GM12865 (cell line): ENCODE measurements at regions not wholly inside any gene's neighbourhood (a gene's known extent, or its start where the extent isn't known, plus 50 kb on each side); places are given as distances from the start of the nearest gene placed in this dataset.
"Not testable (repeated sequence)": the region's sequence is repeated elsewhere in the genome, so short reads cannot be mapped to it uniquely, and the experiment has no call there.

Experiments
- DNase-seq: peaks from one replicate; pipeline ENCODE4 v3.0.0; 2010; ENCODE audit warnings: low read depth
- H3K4me3 ChIP-seq: 2 replicates; pipeline ENCODE4 v1.5.1; 2011; ENCODE audit warnings: mild to moderate bottlenecking, low read depth, low read length, control low read depth
- TF ChIP-seq, protein P1 (sequence below): IDR thresholded peaks from 2 replicates; pipeline ENCODE4 v1.5.1; 2011; ENCODE audit warnings: low read length, control low read depth, low read depth, inconsistent platforms; ENCODE audit not compliant: insufficient read depth; ENCODE audit errors: missing control alignments

GRCh38 chr12:125341422-125341821 is 276.2 kb downstream of the AACS start:
- no peak for DNase-seq
- TF ChIP-seq, protein P1, sequence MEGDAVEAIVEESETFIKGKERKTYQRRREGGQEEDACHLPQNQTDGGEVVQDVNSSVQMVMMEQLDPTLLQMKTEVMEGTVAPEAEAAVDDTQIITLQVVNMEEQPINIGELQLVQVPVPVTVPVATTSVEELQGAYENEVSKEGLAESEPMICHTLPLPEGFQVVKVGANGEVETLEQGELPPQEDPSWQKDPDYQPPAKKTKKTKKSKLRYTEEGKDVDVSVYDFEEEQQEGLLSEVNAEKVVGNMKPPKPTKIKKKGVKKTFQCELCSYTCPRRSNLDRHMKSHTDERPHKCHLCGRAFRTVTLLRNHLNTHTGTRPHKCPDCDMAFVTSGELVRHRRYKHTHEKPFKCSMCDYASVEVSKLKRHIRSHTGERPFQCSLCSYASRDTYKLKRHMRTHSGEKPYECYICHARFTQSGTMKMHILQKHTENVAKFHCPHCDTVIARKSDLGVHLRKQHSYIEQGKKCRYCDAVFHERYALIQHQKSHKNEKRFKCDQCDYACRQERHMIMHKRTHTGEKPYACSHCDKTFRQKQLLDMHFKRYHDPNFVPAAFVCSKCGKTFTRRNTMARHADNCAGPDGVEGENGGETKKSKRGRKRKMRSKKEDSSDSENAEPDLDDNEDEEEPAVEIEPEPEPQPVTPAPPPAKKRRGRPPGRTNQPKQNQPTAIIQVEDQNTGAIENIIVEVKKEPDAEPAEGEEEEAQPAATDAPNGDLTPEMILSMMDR = no peak
- H3K4me3 ChIP-seq = no peak overlapping the region

DNA sequence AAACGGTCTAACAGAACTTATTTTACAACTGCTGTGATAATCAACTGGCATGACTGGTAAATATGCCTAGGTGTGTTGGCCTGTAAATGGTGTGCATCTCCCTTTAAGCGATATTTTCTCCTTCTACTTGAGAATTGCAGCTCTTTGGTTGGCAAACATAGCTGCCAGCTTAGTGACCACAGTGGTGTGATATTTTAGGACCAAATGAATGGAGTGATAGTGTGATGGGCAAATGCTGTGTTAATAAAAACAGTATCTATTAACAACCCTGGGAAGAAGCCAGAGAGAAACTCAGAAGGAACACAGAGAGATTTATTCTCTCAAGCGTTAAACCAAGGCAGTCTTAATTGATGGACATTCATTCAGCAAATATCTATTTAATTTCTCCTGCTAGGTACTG is 278.4 kb downstream of the AACS start:
- no peak for DNase-seq
- H3K4me3 ChIP-seq = no peak overlapping the region
- TF ChIP-seq, protein P1 = no peak

- DNase-seq = no peak
- TF ChIP-seq, protein P1 = no peak
- no peak overlapping the region for H3K4me3 ChIP-seq
These were observed 281.1 kb downstream of the AACS start for GRCh38 chr12:125346362-125346761.

- no peak for DNase-seq
- no peak overlapping the region for H3K4me3 ChIP-seq
- TF ChIP-seq, protein P1 = no peak
These were observed 286.6 kb downstream of the AACS start for GRCh38 chr12:125351788-125352187.

DNA sequence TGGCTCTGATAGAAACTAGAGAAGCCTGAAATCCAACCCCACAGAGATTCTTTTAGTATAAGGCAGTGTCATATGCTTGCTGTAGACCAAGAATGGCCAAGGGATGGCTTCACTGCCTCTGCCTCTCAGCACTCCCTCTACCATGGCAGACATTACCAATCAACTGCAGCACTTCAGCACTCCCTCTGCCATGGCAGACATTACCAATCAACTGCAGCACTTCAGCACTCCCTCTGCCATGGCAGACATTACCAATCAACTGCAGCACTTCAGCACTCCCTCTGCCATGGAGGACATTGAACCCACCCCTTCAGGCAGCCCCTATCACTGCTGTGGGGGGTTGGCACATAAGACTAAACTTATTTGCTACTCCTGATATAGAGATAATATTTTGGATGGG is 287.8 kb downstream of the AACS start:
- DNase-seq, H3K4me3 ChIP-seq: not testable (repeated sequence)

- no peak overlapping the region for H3K4me3 ChIP-seq
- TF ChIP-seq, protein P1 = no peak
- no peak for DNase-seq
These were observed 288.6 kb downstream of the AACS start for GRCh38 chr12:125353871-125354270.

- no peak for DNase-seq
- H3K4me3 ChIP-seq = no peak overlapping the region
- TF ChIP-seq, protein P1 = no peak
These were observed 290.4 kb downstream of the AACS start for GRCh38 chr12:125355614-125356013.
